HCT116 (cell line): ENCODE measurements at regions not wholly inside any gene's neighbourhood (a gene's known extent, or its start where the extent isn't known, plus 50 kb on each side); places are given as distances from the start of the nearest gene placed in this dataset.
A peak's percentile ranks its signal among the peaks of the same experiment; 100 is the strongest.

Source experiments
- ATAC-seq: fragments of 200-7000 bp; cut with Tn5 transposase; 2 replicates; pipeline ENCODE4 v1.9.1; 2020; ENCODE audit warnings: mild to moderate bottlenecking, moderate library complexity
- BruUV-seq: library from RNA; stranded (reverse); fragments of 400-500 nt; replicated peaks from 2 replicates; lab custom pipeline; 2021; lab: Mats Ljungman, UMichigan
- CTCF ChIA-PET: fragments of 300-600 bp; sonication (Branson Sonifier 250); formaldehyde crosslinking; loops from one replicate; lab custom pipeline; 2021; ENCODE audit warnings: antibody characterized with exemption; lab: Charles Lee
- POLR2A ChIA-PET: fragments of 300-600, 350-600 bp; sonication (Branson Sonifier 250); formaldehyde crosslinking; loops from one replicate; lab custom pipeline; 2021; ENCODE audit warnings: antibody characterized with exemption; lab: Charles Lee
- RAD21 ChIA-PET, 2 experiments: fragments of 300-600 bp; sonication (Branson Sonifier 250); formaldehyde crosslinking; loops; one replicate each; lab custom pipeline; 2023; ENCODE audit warnings: low total read pairs in 2 of 2; ENCODE audit not compliant: uncharacterized antibody in 2 of 2, unreplicated experiment in 2 of 2, low non-redundant PET in 1 of 2; lab: Charles Lee
- DNase-seq: peaks from one replicate; pipeline ENCODE4 v3.0.0-alpha.2; 2010; ENCODE audit warnings: low read depth, low spot score
- H2AFZ ChIP-seq: fragments of 200-600 bp; shearing (Covaris generic), sonication (generic); 2 replicates; pipeline ENCODE4 v1.6.1; 2017; ENCODE audit warnings: low read depth, mixed run types, mixed read lengths, antibody characterized with exemption, low read length; ENCODE audit not compliant: poor library complexity, severe bottlenecking
- H3K27ac ChIP-seq: 2 replicates; pipeline ENCODE4 v1.5.1; 2012; ENCODE audit warnings: low read depth, low read length
- H3K27me3 ChIP-seq: fragments of 200-600 bp; sonication (generic); 2 replicates; pipeline ENCODE4 v1.6.1; 2016; ENCODE audit warnings: mixed run types, low read length, mixed read lengths; ENCODE audit not compliant: insufficient read depth
- H3K36me3 ChIP-seq, 2 experiments: fragments of 200-500 bp in 1 of 2; fragments of 200-600 bp in 1 of 2; sonication (Bioruptor generic) in 1 of 2; sonication (generic) in 1 of 2; 2 replicates each; pipeline versions ENCODE4 v1.5.1 to v1.6.1; 2014 to 2016; ENCODE audit warnings: low read length in 2 of 2, inconsistent platforms in 1 of 2, mixed read lengths in 1 of 2, mixed run types in 1 of 2; ENCODE audit not compliant: insufficient read depth in 2 of 2, control insufficient read depth in 1 of 2
- H3K4me1 ChIP-seq, 2 experiments: fragments of 200-600 bp in 1 of 2; sonication (generic) in 1 of 2; 2 replicates each; pipeline versions ENCODE4 v1.5.1 to v1.6.1; 2012 to 2017; ENCODE audit warnings: low read length in 2 of 2, inconsistent platforms in 1 of 2, mild to moderate bottlenecking in 1 of 2, mixed read lengths in 1 of 2, mixed run types in 1 of 2, moderate library complexity in 1 of 2; ENCODE audit not compliant: insufficient read depth in 2 of 2, control insufficient read depth in 1 of 2
- H3K4me2 ChIP-seq: fragments of 200-600 bp; sonication (generic); 2 replicates; pipeline ENCODE4 v1.6.1; 2017; ENCODE audit warnings: mixed run types, low read length, mixed read lengths
- H3K4me3 ChIP-seq, 2 experiments: fragments of 200-600 bp in 1 of 2; sonication (generic) in 1 of 2; replicated peaks in 1 of 2; 2 replicates each; pipeline ENCODE4 v1.5.1; 2011 to 2016; ENCODE audit warnings: low read length in 2 of 2, control low read depth in 1 of 2, low read depth in 1 of 2, mild to moderate bottlenecking in 1 of 2, mixed read lengths in 1 of 2, mixed run types in 1 of 2
- H3K79me2 ChIP-seq: fragments of 200-600 bp; sonication (generic); 2 replicates; pipeline ENCODE4 v1.6.1; 2017; ENCODE audit warnings: mild to moderate bottlenecking, mixed run types, low read length, moderate library complexity, mixed read lengths; ENCODE audit not compliant: insufficient read depth
- H3K9ac ChIP-seq: fragments of 200-600 bp; sonication (generic); 2 replicates; pipeline ENCODE4 v1.6.1; 2016; ENCODE audit warnings: low read length, mixed read lengths
- H3K9me2 ChIP-seq: fragments of 200-600 bp; sonication (generic), shearing (Covaris generic); 2 replicates; pipeline ENCODE4 v1.6.1; 2017; ENCODE audit warnings: mixed run types, mild to moderate bottlenecking, moderate library complexity; ENCODE audit not compliant: insufficient read depth
- H3K9me3 ChIP-seq, 2 experiments: fragments of 200-500 bp in 1 of 2; fragments of 200-600 bp in 1 of 2; sonication (Bioruptor generic) in 1 of 2; sonication (generic) in 1 of 2; 2 replicates each; pipeline ENCODE4 v1.6.1; 2014 to 2017; ENCODE audit warnings: low read length in 2 of 2, mixed read lengths in 2 of 2, inconsistent platforms in 1 of 2, low read depth in 1 of 2, mild to moderate bottlenecking in 1 of 2, mixed run types in 1 of 2, moderate library complexity in 1 of 2; ENCODE audit not compliant: control insufficient read depth in 1 of 2, insufficient read depth in 1 of 2
- H4K20me1 ChIP-seq: fragments of 200-600 bp; sonication (generic), shearing (Covaris generic); 2 replicates; pipeline ENCODE4 v1.6.1; 2017; ENCODE audit warnings: mixed run types, mild to moderate bottlenecking, moderate library complexity; ENCODE audit not compliant: insufficient read depth
- POLR2AphosphoS5 ChIP-seq: IDR thresholded peaks from 2 replicates; pipeline ENCODE4 v1.6.1; 2011; ENCODE audit warnings: mild to moderate bottlenecking, low read depth, low read length, moderate library complexity
- RAD21 ChIP-seq: IDR thresholded peaks from 2 replicates; pipeline ENCODE4 v1.6.1; 2012; ENCODE audit warnings: low read depth, mild to moderate bottlenecking
- TCF7L2 ChIP-seq: IDR thresholded peaks from 2 replicates; pipeline ENCODE4 v1.7.0; 2011; ENCODE audit warnings: borderline replicate concordance, inconsistent platforms; ENCODE audit not compliant: insufficient read depth, insufficient read length; ENCODE audit errors: extremely low read depth
- intact Hi-C: fragments of 100-400 bp; cut with micrococcal nuclease; formaldehyde crosslinking; loops from 2 replicates; pipeline ENCODE4 v1.10.0; 2022
- TF ChIP-seq, protein P1 (sequence below), 3 experiments: fragments of 200-600 bp in 1 of 3; sonication (generic) in 1 of 3; IDR thresholded peaks in 2 of 3; conservative IDR thresholded peaks in 1 of 3; 2 replicates each; pipeline ENCODE4 v1.5.1; 2012 to 2017; ENCODE audit warnings: low read depth in 2 of 3, low read length in 2 of 3, antibody characterized with exemption in 1 of 3, borderline replicate concordance in 1 of 3, control low read depth in 1 of 3, mild to moderate bottlenecking in 1 of 3, mixed read lengths in 1 of 3, mixed run types in 1 of 3, moderate library complexity in 1 of 3; ENCODE audit not compliant: insufficient read depth in 1 of 3

DNA sequence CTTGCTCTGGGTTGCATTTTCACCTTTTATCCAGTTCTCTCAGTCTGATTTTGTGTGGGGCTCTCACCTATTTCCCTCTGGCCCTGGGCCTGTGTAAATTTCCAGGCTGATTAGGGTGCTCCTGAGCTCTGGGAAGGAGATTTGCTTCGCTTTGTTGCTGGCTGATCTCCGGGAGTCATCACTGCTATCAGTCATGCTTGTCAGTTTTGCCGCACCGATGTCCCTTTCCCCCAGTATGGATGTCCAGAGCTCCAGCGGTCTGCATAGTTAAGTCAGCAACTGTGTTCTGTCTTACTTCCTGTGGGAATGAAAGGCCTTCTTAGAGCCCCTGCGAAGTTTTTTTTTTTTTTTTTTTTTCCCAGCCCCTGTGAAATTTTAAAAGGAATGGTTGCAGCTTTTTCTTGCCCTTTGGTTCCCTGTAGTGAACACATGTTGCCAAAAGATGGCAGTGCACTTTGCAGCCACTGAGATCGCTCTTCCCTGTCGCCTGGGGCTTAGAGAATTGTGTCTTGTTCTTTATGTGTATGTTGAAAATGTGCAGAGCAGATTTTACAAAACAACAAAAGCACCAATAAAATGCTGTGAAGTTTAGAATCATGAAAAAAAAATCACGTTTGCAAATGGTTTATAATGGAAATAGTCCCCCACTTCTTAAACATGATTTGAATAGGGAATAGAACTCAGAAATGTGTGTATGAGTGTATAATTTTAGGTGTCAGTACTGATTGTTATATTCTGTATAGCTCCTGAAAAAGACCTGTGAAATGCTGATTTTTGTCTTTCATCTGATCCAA lies 109.1 kb upstream of the SLC4A4 start:
- no TSS peak for BruUV-seq
- Histone ChIP-seq H3K79me2 (no peaks in the 10 kb centered on the region), H3K4me3 (no peak overlapping the region), H3K9ac (no peak overlapping the region), H2AFZ (no peak overlapping the region), H3K4me1 (no peaks in the 10 kb centered on the region), H3K9me3 (no peaks in the 10 kb centered on the region), H3K36me3 (no peaks in the 10 kb centered on the region), H3K9me2 (no peaks in the 10 kb centered on the region), H3K4me2 (no peak overlapping the region), H3K27me3 (peaks cover 11% of the 10 kb centered on the region; the same call in 1 of the 2 replicates), H4K20me1 (no peaks in the 10 kb centered on the region), H3K27ac (no peak overlapping the region)
- CTCF ChIA-PET, result interaction anchor here (0.7 kb wide), 1 partner anchor 11 kb away, joined by 3 read pairs; no protein-coding TSS in a partner anchor
- RAD21 ChIA-PET, result interaction anchor here in 1 of 2 experiments (0.6 kb wide), 1 partner anchor 10 kb away, joined by 3 read pairs; no protein-coding TSS in a partner anchor
- TF ChIP-seq POLR2AphosphoS5 (no peak), TCF7L2 (no peak), RAD21 (peak; percentile 53)
- TF ChIP-seq, protein P1, sequence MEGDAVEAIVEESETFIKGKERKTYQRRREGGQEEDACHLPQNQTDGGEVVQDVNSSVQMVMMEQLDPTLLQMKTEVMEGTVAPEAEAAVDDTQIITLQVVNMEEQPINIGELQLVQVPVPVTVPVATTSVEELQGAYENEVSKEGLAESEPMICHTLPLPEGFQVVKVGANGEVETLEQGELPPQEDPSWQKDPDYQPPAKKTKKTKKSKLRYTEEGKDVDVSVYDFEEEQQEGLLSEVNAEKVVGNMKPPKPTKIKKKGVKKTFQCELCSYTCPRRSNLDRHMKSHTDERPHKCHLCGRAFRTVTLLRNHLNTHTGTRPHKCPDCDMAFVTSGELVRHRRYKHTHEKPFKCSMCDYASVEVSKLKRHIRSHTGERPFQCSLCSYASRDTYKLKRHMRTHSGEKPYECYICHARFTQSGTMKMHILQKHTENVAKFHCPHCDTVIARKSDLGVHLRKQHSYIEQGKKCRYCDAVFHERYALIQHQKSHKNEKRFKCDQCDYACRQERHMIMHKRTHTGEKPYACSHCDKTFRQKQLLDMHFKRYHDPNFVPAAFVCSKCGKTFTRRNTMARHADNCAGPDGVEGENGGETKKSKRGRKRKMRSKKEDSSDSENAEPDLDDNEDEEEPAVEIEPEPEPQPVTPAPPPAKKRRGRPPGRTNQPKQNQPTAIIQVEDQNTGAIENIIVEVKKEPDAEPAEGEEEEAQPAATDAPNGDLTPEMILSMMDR (IDR thresholded peaks at IDR 0.05 in 2 of 3, conservative IDR thresholded peaks at IDR 0.05 in 1 of 3; ENCODE audit: borderline replicate concordance in 1 of 3, insufficient read depth in 1 of 3, low read depth in 2 of 3, low read length in 2 of 3), result peak; percentile 26 to 74 (median 69); a peak in 5 of 6 replicates
- peak; percentile 7 for DNase-seq
- peak; percentile 85 for ATAC-seq
- POLR2A ChIA-PET, result no interaction called here
- intact Hi-C loops, result loop anchor here (5.0 kb wide), 1 partner anchor 483 kb away; no protein-coding TSS in a partner anchor
